T-cell (primary cell): ENCODE measurements at regions not wholly inside any gene's neighbourhood (a gene's known extent, or its start where the extent isn't known, plus 50 kb on each side); places are given as distances from the start of the nearest gene placed in this dataset.

Experiments used
- ATAC-seq, 4 experiments: fragments of 200-7000 bp in 3 of 4; fragments of 150-1000 bp in 1 of 4; cut with Tn5 transposase; replicated peaks in 1 of 4; 1 replicate in 3 of 4; 2 replicates in 1 of 4; pipeline ENCODE4 v1.10.0; 2021; ENCODE audit warnings: moderate library complexity in 3 of 4, mild to moderate bottlenecking in 2 of 4, moderate number of reproducible peaks in 1 of 4
- CTCF ChIA-PET, 2 donors: fragments of 300-600 bp; sonication (Branson Sonifier 250); formaldehyde crosslinking; loops; one replicate each; lab custom pipeline; 2022; ENCODE audit warnings: antibody characterized with exemption in 2 of 2; lab: Charles Lee
- POLR2A ChIA-PET, 2 donors: fragments of 300-600 bp; sonication (Branson Sonifier 250); formaldehyde crosslinking; loops; one replicate each; lab custom pipeline; 2022; ENCODE audit warnings: antibody characterized with exemption in 2 of 2; lab: Charles Lee
- DNase-seq, 35 experiments: peaks; one replicate each; pipeline versions ENCODE4 v3.0.0 to v3.0.0-alpha.2; 2013 to 2023
- H3K27ac ChIP-seq: one replicate; pipeline ENCODE4 v1.5.1; 2013; ENCODE audit warnings: low read length
- H3K27me3 ChIP-seq, 2 experiments: replicated peaks in 1 of 2; 1 replicate in 1 of 2; 2 replicates in 1 of 2; pipeline versions ENCODE4 v1.6.1 to v1.7.0; 2013; ENCODE audit warnings: low read length in 1 of 2, mixed read lengths in 1 of 2; ENCODE audit not compliant: control insufficient read depth in 2 of 2, insufficient read depth in 2 of 2; ENCODE audit errors: extremely low read depth in 1 of 2
- H3K36me3 ChIP-seq, 2 donors: 1 replicate in 1 of 2; 2 replicates in 1 of 2; pipeline versions ENCODE4 v1.6.1 to v1.7.0; 2013; ENCODE audit warnings: low read length in 1 of 2; ENCODE audit not compliant: control insufficient read depth in 2 of 2, insufficient read depth in 1 of 2; ENCODE audit errors: extremely low read depth in 1 of 2
- H3K4me1 ChIP-seq, 2 experiments: 1 replicate in 1 of 2; 2 replicates in 1 of 2; pipeline versions ENCODE4 v1.6.1 to v1.7.0; 2013; ENCODE audit warnings: low read length in 2 of 2, mixed read lengths in 1 of 2; ENCODE audit not compliant: insufficient read depth in 2 of 2, control insufficient read depth in 1 of 2; ENCODE audit errors: extremely low read depth in 1 of 2
- H3K4me3 ChIP-seq, 2 donors: 1 replicate in 1 of 2; 2 replicates in 1 of 2; pipeline versions ENCODE4 v1.5.1 to v1.7.0; 2013; ENCODE audit warnings: mild to moderate bottlenecking in 2 of 2, low read length in 1 of 2, moderate library complexity in 1 of 2; ENCODE audit not compliant: control insufficient read depth in 1 of 2; ENCODE audit errors: extremely low read depth in 1 of 2
- H3K9me3 ChIP-seq: 2 replicates; pipeline ENCODE4 v1.7.0; 2013
- H3K27ac Mint-ChIP-seq, 2 donors: one replicate each; pipeline ENCODE4 v1.8.0; 2020 to 2021; ENCODE audit warnings: mild to moderate bottlenecking in 2 of 2, mixed read lengths in 2 of 2
- H3K27me3 Mint-ChIP-seq, 2 donors: one replicate each; pipeline ENCODE4 v1.8.0; 2021 to 2022; ENCODE audit warnings: mixed read lengths in 2 of 2
- H3K36me3 Mint-ChIP-seq: one replicate; pipeline ENCODE4 v1.8.0; 2021; ENCODE audit warnings: mixed read lengths
- H3K4me1 Mint-ChIP-seq, 3 donors: one replicate each; pipeline ENCODE4 v1.8.0; 2020 to 2022; ENCODE audit warnings: mixed read lengths in 3 of 3, mild to moderate bottlenecking in 1 of 3
- H3K4me3 Mint-ChIP-seq, 3 donors: one replicate each; pipeline ENCODE4 v1.8.0; 2020 to 2022; ENCODE audit warnings: mild to moderate bottlenecking in 3 of 3, mixed read lengths in 3 of 3, moderate library complexity in 3 of 3
- H3K9me3 Mint-ChIP-seq, 3 donors: one replicate each; pipeline ENCODE4 v1.8.0; 2020 to 2022; ENCODE audit warnings: mixed read lengths in 3 of 3
- WGBS: methylation state at CpG from one replicate; pipeline ENCODE4 v1.1.5; 2013; ENCODE audit warnings: missing lambda C conversion rate; ENCODE audit not compliant: insufficient coverage; 5-methylcytosine and 5-hydroxymethylcytosine counted together

GRCh38 chr10:118508863-118509262 is 86.6 kb downstream of the PRLHR start:
- H3K36me3 ChIP-seq = no peaks in the 10 kb centered on the region
- DNase-seq = no peak
- CTCF ChIA-PET = no interaction called here
- Mint-ChIP-seq H3K36me3 (no peaks in the 10 kb centered on the region), H3K9me3 (no peaks in the 10 kb centered on the region), H3K27me3 (peaks cover 6 to 11% of the 10 kb centered on the region in 2 donors), H3K4me1 (no peaks in the 10 kb centered on the region), H3K4me3 (no peak overlapping the region), H3K27ac (no peak overlapping the region)
- H3K4me1 ChIP-seq = no peaks in the 10 kb centered on the region
- no peak overlapping the region for H3K4me3 ChIP-seq
- H3K27ac ChIP-seq = no peak overlapping the region
- WGBS = no CpG with 5 or more reads among the region's 1 CpG
- ATAC-seq = no peak
- POLR2A ChIA-PET = no interaction called here
- H3K27me3 ChIP-seq = peaks cover 0 to 13% of the 10 kb centered on the region in 2 experiments
- no peaks in the 10 kb centered on the region for H3K9me3 ChIP-seq

GRCh38 chr10:118508355-118508754 is 87.1 kb downstream of the PRLHR start:
- Histone ChIP-seq H3K4me3 (no peak overlapping the region), H3K4me1 (no peaks in the 10 kb centered on the region), H3K9me3 (no peaks in the 10 kb centered on the region), H3K27ac (no peak overlapping the region), H3K27me3 (peaks cover 0 to 13% of the 10 kb centered on the region in 2 experiments), H3K36me3 (no peaks in the 10 kb centered on the region)
- Mint-ChIP-seq H3K36me3 (no peaks in the 10 kb centered on the region), H3K9me3 (no peaks in the 10 kb centered on the region), H3K27me3 (peaks cover 6 to 10% of the 10 kb centered on the region in 2 donors), H3K4me1 (peaks cover 0 to 2% (median 0%) of the 10 kb centered on the region in 3 donors), H3K27ac (no peak overlapping the region), H3K4me3 (no peak overlapping the region)
- no CpG with 5 or more reads among the region's 2 CpGs for WGBS
- no peak for DNase-seq
- no peak for ATAC-seq
- POLR2A ChIA-PET = no interaction called here
- CTCF ChIA-PET = no interaction called here

- ATAC-seq = no peak
- H3K4me1 ChIP-seq = no peaks in the 10 kb centered on the region
- Mint-ChIP-seq H3K4me3 (no peak overlapping the region), H3K36me3 (no peaks in the 10 kb centered on the region), H3K4me1 (peaks cover 0 to 2% (median 0%) of the 10 kb centered on the region in 3 donors), H3K27ac (no peak overlapping the region), H3K9me3 (no peaks in the 10 kb centered on the region), H3K27me3 (peaks cover 6% of the 10 kb centered on the region in 2 donors)
- H3K27ac ChIP-seq = no peak overlapping the region
- no peaks in the 10 kb centered on the region for H3K36me3 ChIP-seq
- ChIA-PET POLR2A (no interaction called here), CTCF (interaction anchor here in 1 of 2 donors (0.6 kb wide), 1 partner anchor 266 kb away, joined by 4 read pairs; no protein-coding TSS in a partner anchor)
- WGBS = 90% methylated on average over 6 of the region's 7 CpGs
- no peaks in the 10 kb centered on the region for H3K9me3 ChIP-seq
- H3K4me3 ChIP-seq = no peak overlapping the region
- DNase-seq = no peak
- peaks cover 0 to 12% of the 10 kb centered on the region in 2 experiments for H3K27me3 ChIP-seq
Observed at GRCh38 chr10:118506671-118507590, 88.5 kb downstream of the PRLHR start.

- Mint-ChIP-seq H3K4me1 (peaks cover 0 to 2% (median 0%) of the 10 kb centered on the region in 3 donors), H3K36me3 (no peaks in the 10 kb centered on the region), H3K9me3 (no peaks in the 10 kb centered on the region), H3K27me3 (peaks cover 4 to 12% of the 10 kb centered on the region in 2 donors), H3K27ac (no peak overlapping the region), H3K4me3 (no peak overlapping the region)
- ChIA-PET POLR2A (no interaction called here), CTCF (no interaction called here)
- H3K36me3 ChIP-seq = no peaks in the 10 kb centered on the region
- no peak overlapping the region for H3K27ac ChIP-seq
- H3K4me3 ChIP-seq = no peak overlapping the region
- peaks cover 0 to 14% of the 10 kb centered on the region in 2 experiments for H3K27me3 ChIP-seq
- H3K9me3 ChIP-seq = no peaks in the 10 kb centered on the region
- DNase-seq = no peak
- WGBS = no CpG with 5 or more reads among the region's 3 CpGs
- no peaks in the 10 kb centered on the region for H3K4me1 ChIP-seq
- no peak for ATAC-seq
Observed at GRCh38 chr10:118505363-118505762, 90.1 kb downstream of the PRLHR start.

- H3K27ac ChIP-seq = no peak overlapping the region
- DNase-seq (no peak), ATAC-seq (no peak)
- peaks cover 4 to 12% of the 10 kb centered on the region in 2 donors for H3K27me3 Mint-ChIP-seq
- H3K36me3 Mint-ChIP-seq = no peaks in the 10 kb centered on the region
- ChIA-PET CTCF (no interaction called here), POLR2A (no interaction called here)
- H3K36me3 ChIP-seq = no peaks in the 10 kb centered on the region
- no peaks in the 10 kb centered on the region for H3K4me1 ChIP-seq
- no peak overlapping the region for H3K4me3 ChIP-seq
- 78% methylated on average over 1 of the region's 7 CpGs for WGBS
- no peak overlapping the region for H3K27ac Mint-ChIP-seq
- peaks cover 0 to 2% (median 0%) of the 10 kb centered on the region in 3 donors for H3K4me1 Mint-ChIP-seq
- H3K27me3 ChIP-seq = peaks cover 0 to 14% of the 10 kb centered on the region in 2 experiments
- no peaks in the 10 kb centered on the region for H3K9me3 ChIP-seq
- H3K4me3 Mint-ChIP-seq = no peak overlapping the region
- no peaks in the 10 kb centered on the region for H3K9me3 Mint-ChIP-seq
Observed at GRCh38 chr10:118504467-118505205, 90.8 kb downstream of the PRLHR start.

GRCh38 chr10:118504044-118504443 is 91.4 kb downstream of the PRLHR start:
- no peaks in the 10 kb centered on the region for H3K36me3 ChIP-seq
- Mint-ChIP-seq H3K4me1 (peaks cover 0 to 2% (median 0%) of the 10 kb centered on the region in 3 donors), H3K27me3 (peaks cover 4 to 12% of the 10 kb centered on the region in 2 donors), H3K4me3 (no peak overlapping the region), H3K36me3 (no peaks in the 10 kb centered on the region), H3K9me3 (no peaks in the 10 kb centered on the region), H3K27ac (no peak overlapping the region)
- no peak for DNase-seq
- peaks cover 0 to 14% of the 10 kb centered on the region in 2 experiments for H3K27me3 ChIP-seq
- ChIA-PET POLR2A (interaction anchor here in 1 of 2 donors (0.6 kb wide), 1 partner anchor 415 kb away, joined by 4 read pairs; no protein-coding TSS in a partner anchor), CTCF (no interaction called here)
- no peak overlapping the region for H3K27ac ChIP-seq
- no peaks in the 10 kb centered on the region for H3K4me1 ChIP-seq
- no peaks in the 10 kb centered on the region for H3K9me3 ChIP-seq
- WGBS = 18% methylated on average over 1 of the region's 1 CpG
- no peak overlapping the region for H3K4me3 ChIP-seq
- ATAC-seq = no peak
